ENCODE measurements at regions not wholly inside any gene's neighbourhood (a gene's known extent, or its start where the extent isn't known, plus 50 kb on each side); places are given as distances from the start of the nearest gene placed in this dataset.

DNA sequence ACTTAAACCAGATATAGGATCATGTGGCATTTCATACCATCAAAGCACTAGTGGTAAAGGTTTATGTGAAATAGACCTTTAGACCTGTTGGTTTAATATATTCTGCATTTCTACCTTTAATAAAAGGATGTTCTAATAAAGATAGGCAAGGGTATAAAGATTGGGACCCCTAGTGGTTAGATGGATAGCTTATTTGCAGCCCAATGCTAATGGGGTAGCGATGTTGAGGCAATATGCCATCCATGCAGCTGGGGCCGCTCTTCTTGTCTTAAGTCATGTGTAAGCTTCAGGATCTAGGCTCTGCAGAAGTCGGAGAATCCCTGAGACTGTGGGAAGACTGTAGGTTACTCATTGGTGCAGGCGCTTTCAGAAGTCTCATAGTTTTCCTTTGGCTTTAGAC lies 114.9 kb downstream of the ICOS start:
- 88 to 89% methylated on average over 4 of the region's 4 CpGs for WGBS, 2 donors
- intact Hi-C loops (cut with DNase I; ENCODE audit: low total_unique reads): no loop called here
- DNase-seq (ENCODE audit: low spot score in 2 of 2): no peak
- TF ChIP-seq POLR2A (IDR thresholded peaks at IDR 0.05): no peak
- TF ChIP-seq, protein P1, sequence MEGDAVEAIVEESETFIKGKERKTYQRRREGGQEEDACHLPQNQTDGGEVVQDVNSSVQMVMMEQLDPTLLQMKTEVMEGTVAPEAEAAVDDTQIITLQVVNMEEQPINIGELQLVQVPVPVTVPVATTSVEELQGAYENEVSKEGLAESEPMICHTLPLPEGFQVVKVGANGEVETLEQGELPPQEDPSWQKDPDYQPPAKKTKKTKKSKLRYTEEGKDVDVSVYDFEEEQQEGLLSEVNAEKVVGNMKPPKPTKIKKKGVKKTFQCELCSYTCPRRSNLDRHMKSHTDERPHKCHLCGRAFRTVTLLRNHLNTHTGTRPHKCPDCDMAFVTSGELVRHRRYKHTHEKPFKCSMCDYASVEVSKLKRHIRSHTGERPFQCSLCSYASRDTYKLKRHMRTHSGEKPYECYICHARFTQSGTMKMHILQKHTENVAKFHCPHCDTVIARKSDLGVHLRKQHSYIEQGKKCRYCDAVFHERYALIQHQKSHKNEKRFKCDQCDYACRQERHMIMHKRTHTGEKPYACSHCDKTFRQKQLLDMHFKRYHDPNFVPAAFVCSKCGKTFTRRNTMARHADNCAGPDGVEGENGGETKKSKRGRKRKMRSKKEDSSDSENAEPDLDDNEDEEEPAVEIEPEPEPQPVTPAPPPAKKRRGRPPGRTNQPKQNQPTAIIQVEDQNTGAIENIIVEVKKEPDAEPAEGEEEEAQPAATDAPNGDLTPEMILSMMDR (IDR thresholded peaks at IDR 0.05): no peak
- H3K4me3 ChIP-seq (ENCODE audit: low read depth, poor library complexity, severe bottlenecking): no peak overlapping the region

DNA sequence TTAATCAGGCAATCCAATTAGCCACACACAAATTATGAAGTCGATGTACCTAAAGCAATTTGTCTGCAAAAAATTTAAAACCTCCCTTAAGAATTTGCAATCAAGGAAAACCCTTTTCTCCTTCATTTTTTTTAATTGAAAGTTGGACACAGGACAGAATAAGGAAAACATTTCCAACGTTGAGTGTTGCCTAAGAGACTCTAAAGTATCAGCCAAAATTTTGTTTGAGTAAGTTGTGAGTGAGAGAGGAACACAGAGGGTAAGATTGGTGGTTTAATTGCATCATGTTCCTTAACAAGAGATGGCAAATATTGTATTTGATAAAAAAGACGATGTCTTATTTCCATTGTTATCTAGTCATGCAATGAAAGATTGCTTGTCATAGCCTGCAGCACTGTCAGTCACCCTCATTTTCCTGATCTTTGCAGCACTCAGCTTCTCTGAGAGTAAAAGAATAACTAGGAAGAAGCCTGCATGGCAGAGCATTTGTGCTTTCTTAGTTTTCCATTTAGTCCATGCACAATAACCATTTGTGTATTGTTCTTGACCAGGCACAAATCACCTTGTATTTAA lies 115.5 kb downstream of the ICOS start:
- intact Hi-C loops (cut with DNase I; ENCODE audit: low total_unique reads): no loop called here
- no peak overlapping the region for H3K4me3 ChIP-seq (ENCODE audit: low read depth, poor library complexity, severe bottlenecking)
- no peak for DNase-seq (ENCODE audit: low spot score in 2 of 2)
- no peak for TF ChIP-seq POLR2A (IDR thresholded peaks at IDR 0.05)
- 26 to 35% methylated on average over 3 of the region's 3 CpGs for WGBS, 2 donors

DNA sequence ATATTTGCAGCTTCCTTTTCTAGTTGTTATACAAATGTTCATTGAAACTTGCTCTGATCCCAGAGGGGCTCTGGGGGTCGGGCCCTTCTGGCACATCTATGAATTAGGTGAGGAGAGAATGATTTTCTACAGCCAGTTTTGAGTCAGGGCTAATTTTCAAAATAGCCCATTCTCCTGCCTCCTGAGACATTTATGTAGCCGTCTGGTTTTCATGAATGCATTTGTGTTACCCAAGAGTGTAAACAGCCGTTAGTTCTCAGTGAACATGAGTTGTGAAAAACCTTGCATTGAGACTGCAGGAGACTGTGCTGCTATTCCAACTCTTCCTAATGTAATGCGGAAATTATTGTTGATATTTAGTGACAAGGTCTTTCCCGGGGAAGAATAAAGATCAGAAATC lies 122.5 kb downstream of the ICOS start:
- WGBS, 2 donors: 77 to 79% methylated on average over 5 of the region's 5 CpGs
- intact Hi-C loops (cut with DNase I; ENCODE audit: low total_unique reads): no loop called here
- no peak for TF ChIP-seq POLR2A (IDR thresholded peaks at IDR 0.05)
- TF ChIP-seq, protein P1 (IDR thresholded peaks at IDR 0.05): no peak
- no peak for DNase-seq (ENCODE audit: low spot score in 2 of 2)
- no peak overlapping the region for H3K4me3 ChIP-seq (ENCODE audit: low read depth, poor library complexity, severe bottlenecking)

DNA sequence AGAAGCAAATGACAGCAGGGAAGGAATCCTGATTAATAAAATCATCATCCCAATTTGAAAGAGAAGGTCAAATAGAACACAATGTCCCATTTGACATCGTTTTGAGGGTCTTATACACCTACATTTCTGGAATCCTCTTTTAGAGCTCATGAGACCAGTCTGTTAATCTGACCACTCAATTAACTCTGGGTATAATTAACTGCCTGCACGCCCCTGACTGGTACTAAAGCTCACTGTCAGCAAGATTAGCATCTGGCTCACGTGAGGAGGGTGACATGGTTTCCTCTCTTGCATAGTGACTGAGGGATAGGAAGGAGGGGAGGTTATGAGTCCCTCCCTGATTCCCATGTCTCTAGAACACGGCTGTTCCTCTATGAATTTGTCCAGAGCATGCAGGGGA lies 124.3 kb downstream of the ICOS start:
- intact Hi-C loops (cut with DNase I; ENCODE audit: low total_unique reads): no loop called here
- no peak overlapping the region for H3K4me3 ChIP-seq (ENCODE audit: low read depth, poor library complexity, severe bottlenecking)
- no peak for DNase-seq (ENCODE audit: low spot score in 2 of 2)
- TF ChIP-seq, protein P1 (IDR thresholded peaks at IDR 0.05): no peak
- no peak for TF ChIP-seq POLR2A (IDR thresholded peaks at IDR 0.05)
- WGBS, 2 donors: 47 to 55% methylated on average over 4 of the region's 4 CpGs

DNA sequence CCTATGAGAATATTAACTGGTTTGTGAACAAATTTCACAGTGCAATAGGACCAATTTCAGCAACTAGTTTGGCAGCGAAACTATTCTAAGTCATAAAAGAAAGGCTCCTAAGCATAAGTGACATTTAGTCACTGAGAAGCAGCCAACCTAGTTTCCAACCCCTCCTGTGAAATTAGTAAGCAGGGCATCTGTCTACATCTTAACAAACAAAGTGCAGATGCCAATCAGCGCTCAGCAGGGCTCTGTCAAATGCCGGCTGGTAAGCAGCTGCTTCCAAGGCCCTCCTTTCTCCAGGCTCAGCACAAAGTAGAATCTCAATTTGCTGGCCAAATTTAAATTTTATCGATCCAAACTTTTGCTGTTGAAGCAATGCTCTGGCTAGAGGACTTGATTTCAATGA lies 124.7 kb downstream of the ICOS start:
- TF ChIP-seq, protein P1 (IDR thresholded peaks at IDR 0.05): no peak
- TF ChIP-seq POLR2A (IDR thresholded peaks at IDR 0.05): no peak
- WGBS, 2 donors: 67 to 83% methylated on average over 4 of the region's 4 CpGs
- intact Hi-C loops (cut with DNase I; ENCODE audit: low total_unique reads): no loop called here
- no peak overlapping the region for H3K4me3 ChIP-seq (ENCODE audit: low read depth, poor library complexity, severe bottlenecking)
- DNase-seq (ENCODE audit: low spot score in 2 of 2): no peak

DNA sequence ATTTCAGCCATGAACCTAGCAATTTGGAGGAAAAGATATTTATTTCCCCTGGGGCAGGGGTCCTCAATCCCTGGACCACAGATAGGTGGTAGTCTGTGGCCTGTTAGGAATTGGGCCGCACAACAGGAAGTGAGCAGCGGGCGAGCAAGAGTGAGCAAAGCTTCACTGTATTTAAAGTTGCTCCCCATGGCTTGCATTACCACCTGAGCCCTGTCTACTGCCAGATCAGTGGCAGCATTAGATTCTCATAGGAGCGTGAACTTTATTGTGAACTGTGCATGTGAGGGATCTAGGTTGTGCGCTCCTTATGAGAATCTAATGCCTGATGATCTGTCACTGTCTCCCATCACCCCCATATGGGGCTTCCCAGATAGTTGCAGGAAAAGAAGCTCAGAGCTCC lies 127.6 kb downstream of the ICOS start:
- WGBS, 2 donors: 96 to 99% methylated on average over 5 of the region's 5 CpGs
- no peak for DNase-seq (ENCODE audit: low spot score in 2 of 2)
- intact Hi-C loops (cut with DNase I; ENCODE audit: low total_unique reads): no loop called here
- no peak overlapping the region for H3K4me3 ChIP-seq (ENCODE audit: low read depth, poor library complexity, severe bottlenecking)
- TF ChIP-seq POLR2A (IDR thresholded peaks at IDR 0.05): no peak
- TF ChIP-seq, protein P1 (IDR thresholded peaks at IDR 0.05): no peak

All from lower leg skin (tissue), 4 donors.